CD4-positive, alpha-beta T cell (primary cell): ENCODE measurements at regions not wholly inside any gene's neighbourhood (a gene's known extent, or its start where the extent isn't known, plus 50 kb on each side); places are given as distances from the start of the nearest gene placed in this dataset.

Experiments used
- ATAC-seq: fragments of 200-7000 bp; cut with Tn5 transposase; one replicate; pipeline ENCODE4 v1.10.0; 2022; ENCODE audit warnings: mild to moderate bottlenecking; ENCODE audit not compliant: poor library complexity
- CTCF ChIA-PET: fragments of 350-600 bp; sonication (Branson Sonifier 250); formaldehyde crosslinking; loops from one replicate; lab custom pipeline; 2021; ENCODE audit warnings: antibody characterized with exemption, inconsistent platforms; lab: Charles Lee
- POLR2A ChIA-PET: fragments of 350-600 bp; sonication (Branson Sonifier 250); formaldehyde crosslinking; loops from one replicate; lab custom pipeline; 2021; ENCODE audit warnings: antibody characterized with exemption, inconsistent platforms; lab: Charles Lee
- DNase-seq, 14 experiments: peaks; one replicate each; pipeline ENCODE4 v3.0.0-alpha.2; 2013 to 2020; ENCODE audit warnings: mixed read lengths in 2 of 14
- H3K27ac ChIP-seq, 2 donors: one replicate each; pipeline versions ENCODE4 v1.5.1 to v1.7.0; 2013; ENCODE audit warnings: low read length in 2 of 2, low read depth in 1 of 2, mild to moderate bottlenecking in 1 of 2
- H3K27me3 ChIP-seq, 2 experiments: 1 replicate in 1 of 2; 2 replicates in 1 of 2; pipeline versions ENCODE4 v1.6.1 to v1.7.0; 2013; ENCODE audit warnings: low read length in 2 of 2, control low read depth in 1 of 2, mild to moderate bottlenecking in 1 of 2, moderate library complexity in 1 of 2; ENCODE audit not compliant: insufficient read depth in 2 of 2, control insufficient read depth in 1 of 2
- H3K36me3 ChIP-seq: one replicate; pipeline ENCODE4 v1.6.1; 2013; ENCODE audit warnings: low read length, control low read depth; ENCODE audit not compliant: insufficient read depth
- H3K4me1 ChIP-seq: one replicate; pipeline ENCODE4 v1.6.1; 2013; ENCODE audit warnings: low read length, control low read depth; ENCODE audit not compliant: insufficient read depth
- H3K4me3 ChIP-seq: one replicate; pipeline ENCODE4 v1.5.1; 2013; ENCODE audit warnings: mild to moderate bottlenecking, low read length, moderate library complexity
- H3K9me3 ChIP-seq, 2 experiments: 1 replicate in 1 of 2; 2 replicates in 1 of 2; pipeline versions ENCODE4 v1.6.1 to v1.7.0; 2013; ENCODE audit warnings: low read length in 2 of 2, mild to moderate bottlenecking in 2 of 2, control low read depth in 1 of 2, moderate library complexity in 1 of 2; ENCODE audit not compliant: control insufficient read depth in 1 of 2, insufficient read depth in 1 of 2
- H3K27ac Mint-ChIP-seq: one replicate; pipeline ENCODE4 v1.8.0; 2020; ENCODE audit warnings: mixed read lengths
- H3K27me3 Mint-ChIP-seq: one replicate; pipeline ENCODE4 v1.8.0; 2021; ENCODE audit warnings: mixed read lengths
- H3K36me3 Mint-ChIP-seq: one replicate; pipeline ENCODE4 v1.8.0; 2021; ENCODE audit warnings: low read depth, mixed read lengths
- H3K4me1 Mint-ChIP-seq: one replicate; pipeline ENCODE4 v1.8.0; 2021; ENCODE audit warnings: low read depth, mixed read lengths
- H3K4me3 Mint-ChIP-seq: one replicate; pipeline ENCODE4 v1.8.0; 2020; ENCODE audit warnings: mild to moderate bottlenecking, mixed read lengths
- H3K9me3 Mint-ChIP-seq: one replicate; pipeline ENCODE4 v1.8.0; 2020; ENCODE audit warnings: mixed read lengths
- CTCF ChIP-seq: fragments of 200-600 bp; IDR thresholded peaks from one replicate; pipeline ENCODE4 v1.8.0; 2022; ENCODE audit warnings: antibody characterized with exemption, mild to moderate bottlenecking
- intact Hi-C, 2 experiments: fragments of 100-400 bp; cut with DNase I in 1 of 2; cut with micrococcal nuclease in 1 of 2; formaldehyde crosslinking; loops; one replicate each; pipeline versions ENCODE4 v1.15.1 to v1.9.0; 2023 to 2025; cut with DNase I, micrococcal nuclease

- no peak overlapping the region for H3K27ac Mint-ChIP-seq
- no peak overlapping the region for H3K27ac ChIP-seq
- H3K4me1 ChIP-seq = no peaks in the 10 kb centered on the region
- POLR2A ChIA-PET = no interaction called here
- H3K27me3 ChIP-seq = no peaks in the 10 kb centered on the region
- peaks cover 0 to 4% of the 10 kb centered on the region in 2 experiments for H3K9me3 ChIP-seq
- H3K4me1 Mint-ChIP-seq = no peaks in the 10 kb centered on the region
- H3K27me3 Mint-ChIP-seq = peaks cover 8% of the 10 kb centered on the region
- DNase-seq = no peak
- intact Hi-C loops = no loop called here
- H3K36me3 Mint-ChIP-seq = no peaks in the 10 kb centered on the region
- no peak for TF ChIP-seq CTCF
- no peak overlapping the region for H3K4me3 ChIP-seq
- H3K9me3 Mint-ChIP-seq = no peaks in the 10 kb centered on the region
- no peak for ATAC-seq
- no peak overlapping the region for H3K4me3 Mint-ChIP-seq
- CTCF ChIA-PET = no interaction called here
- H3K36me3 ChIP-seq = no peaks in the 10 kb centered on the region
Measured at GRCh38 chr3:110413807-110414748, 657.5 kb upstream of the NECTIN3 start.

DNA sequence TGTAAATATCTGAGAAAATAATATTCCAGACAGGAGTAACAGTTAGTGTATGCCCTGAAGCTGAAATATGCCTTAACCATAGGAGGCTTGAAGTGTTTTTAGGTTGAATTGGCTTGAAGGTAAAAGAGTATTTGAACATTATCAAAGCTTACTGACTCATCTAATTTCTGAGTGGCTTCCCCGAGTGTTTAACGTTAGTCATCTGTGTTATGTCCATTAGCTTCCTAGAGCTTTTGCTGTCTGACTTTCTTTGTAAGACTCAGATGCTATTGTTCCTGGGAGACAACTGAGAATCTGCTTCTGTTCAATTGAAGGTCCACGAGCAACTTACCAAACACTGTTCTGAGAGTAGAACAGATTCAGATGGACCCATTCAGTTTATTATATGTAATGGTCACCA, 656.8 kb upstream of the NECTIN3 start:
- no peak overlapping the region for H3K27ac Mint-ChIP-seq
- H3K27me3 Mint-ChIP-seq = peaks cover 8% of the 10 kb centered on the region
- no peak for TF ChIP-seq CTCF
- ATAC-seq = no peak
- H3K27ac ChIP-seq = no peak overlapping the region
- no peaks in the 10 kb centered on the region for H3K4me1 ChIP-seq
- no peak for DNase-seq
- H3K27me3 ChIP-seq = no peaks in the 10 kb centered on the region
- H3K9me3 ChIP-seq = peaks cover 0 to 4% of the 10 kb centered on the region in 2 experiments
- no peaks in the 10 kb centered on the region for H3K36me3 ChIP-seq
- no peak overlapping the region for H3K4me3 Mint-ChIP-seq
- ChIA-PET POLR2A (no interaction called here), CTCF (no interaction called here)
- H3K9me3 Mint-ChIP-seq = no peaks in the 10 kb centered on the region
- no peaks in the 10 kb centered on the region for H3K36me3 Mint-ChIP-seq
- intact Hi-C loops = no loop called here
- no peak overlapping the region for H3K4me3 ChIP-seq
- H3K4me1 Mint-ChIP-seq = no peaks in the 10 kb centered on the region

DNA sequence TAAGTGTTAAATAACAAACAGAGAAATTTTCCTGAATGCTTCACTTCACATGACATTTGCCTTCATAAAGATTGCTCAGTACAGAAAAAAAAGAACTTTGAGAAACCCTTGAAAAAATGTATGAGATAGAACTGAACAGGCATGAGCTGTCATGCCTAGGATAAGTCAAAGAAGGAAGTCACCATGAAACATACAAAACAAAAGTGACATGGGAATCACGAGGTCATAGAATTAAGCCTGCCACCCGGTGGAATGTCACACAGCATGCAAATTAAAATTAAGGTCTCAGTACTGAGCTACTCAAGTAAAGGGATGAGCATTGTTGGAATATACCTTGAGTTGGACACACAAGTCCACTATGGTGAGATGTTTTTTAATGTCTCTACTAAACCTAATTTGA, 652.5 kb upstream of the NECTIN3 start:
- Histone ChIP-seq H3K9me3 (no peaks in the 10 kb centered on the region), H3K4me3 (no peak overlapping the region), H3K4me1 (no peaks in the 10 kb centered on the region), H3K36me3 (no peaks in the 10 kb centered on the region), H3K27ac (no peak overlapping the region), H3K27me3 (no peaks in the 10 kb centered on the region)
- H3K4me3 Mint-ChIP-seq = no peak overlapping the region
- ATAC-seq (no peak), DNase-seq (no peak)
- H3K27me3 Mint-ChIP-seq = peaks cover 5% of the 10 kb centered on the region
- no peaks in the 10 kb centered on the region for H3K36me3 Mint-ChIP-seq
- H3K27ac Mint-ChIP-seq = no peak overlapping the region
- H3K4me1 Mint-ChIP-seq = no peaks in the 10 kb centered on the region
- no peak for TF ChIP-seq CTCF
- ChIA-PET CTCF (no interaction called here), POLR2A (no interaction called here)
- intact Hi-C loops = no loop called here
- H3K9me3 Mint-ChIP-seq = no peaks in the 10 kb centered on the region
